BLaER1 (cell line): ENCODE measurements at regions not wholly inside any gene's neighbourhood (a gene's known extent, or its start where the extent isn't known, plus 50 kb on each side); places are given as distances from the start of the nearest gene placed in this dataset.

Source experiments
- H3K27ac ChIP-seq: shearing (Covaris generic); formaldehyde crosslinking; 2 replicates; pipeline ENCODE4 v1.8.1; 2022
- H3K27me3 ChIP-seq: shearing (Covaris generic); formaldehyde crosslinking; 2 replicates; pipeline ENCODE4 v1.8.1; 2022
- H3K36me3 ChIP-seq: shearing (Covaris generic); formaldehyde crosslinking; 2 replicates; pipeline ENCODE4 v1.8.1; 2022
- H3K4me1 ChIP-seq: shearing (Covaris generic); formaldehyde crosslinking; 2 replicates; pipeline ENCODE4 v1.8.1; 2022
- H3K4me2 ChIP-seq: shearing (Covaris generic); formaldehyde crosslinking; 2 replicates; pipeline ENCODE4 v1.8.1; 2022
- H3K4me3 ChIP-seq: shearing (Covaris generic); formaldehyde crosslinking; 2 replicates; pipeline ENCODE4 v1.8.1; 2022
- H3K9ac ChIP-seq: shearing (Covaris generic); formaldehyde crosslinking; 2 replicates; pipeline ENCODE4 v1.8.1; 2022
- H3K9me3 ChIP-seq: shearing (Covaris generic); formaldehyde crosslinking; 2 replicates; pipeline ENCODE4 v1.8.1; 2022
- H4K20me1 ChIP-seq: shearing (Covaris generic); formaldehyde crosslinking; 2 replicates; pipeline ENCODE4 v1.8.1; 2022
- Cebpa-rat ChIP-seq: shearing (Covaris generic); IDR thresholded peaks from 2 replicates; pipeline ENCODE4 v1.8.1; 2022

- H3K36me3 ChIP-seq: no peaks in the 10 kb centered on the region
- TF ChIP-seq Cebpa-rat: no peak
- no peak overlapping the region for H3K4me3 ChIP-seq
- no peak overlapping the region for H3K9ac ChIP-seq
- H3K27me3 ChIP-seq: no peaks in the 10 kb centered on the region
- peaks cover 7% of the 10 kb centered on the region; the same call in 1 of the 2 replicates for H3K4me1 ChIP-seq
- H3K9me3 ChIP-seq: no peaks in the 10 kb centered on the region
- no peak overlapping the region for H3K27ac ChIP-seq
- H4K20me1 ChIP-seq: no peaks in the 10 kb centered on the region
- H3K4me2 ChIP-seq: no peak overlapping the region
Measured at GRCh38 chr2:56133441-56133840, 50.3 kb upstream of the CCDC85A start.

GRCh38 chr2:56133931-56134629 lies 49.7 kb upstream of the CCDC85A start:
- no peak overlapping the region for H3K27ac ChIP-seq
- H3K4me1 ChIP-seq: peaks cover 7% of the 10 kb centered on the region; the same call in 1 of the 2 replicates
- no peaks in the 10 kb centered on the region for H4K20me1 ChIP-seq
- H3K9me3 ChIP-seq: no peaks in the 10 kb centered on the region
- H3K4me3 ChIP-seq: no peak overlapping the region
- H3K9ac ChIP-seq: no peak overlapping the region
- no peak overlapping the region for H3K4me2 ChIP-seq
- H3K27me3 ChIP-seq: no peaks in the 10 kb centered on the region
- TF ChIP-seq Cebpa-rat: no peak
- no peaks in the 10 kb centered on the region for H3K36me3 ChIP-seq
